HEK293 (cell line): ENCODE measurements at regions not wholly inside any gene's neighbourhood (a gene's known extent, or its start where the extent isn't known, plus 50 kb on each side); places are given as distances from the start of the nearest gene placed in this dataset.

Experiments
- CTCF ChIA-PET: fragments of 350-600 bp; formaldehyde crosslinking; extraction: SDS; loops from one replicate; lab custom pipeline; 2021; ENCODE audit warnings: antibody characterized with exemption; lab: Yijun Ruan, JAX
- POLR2A ChIA-PET: fragments of 300-600 bp; formaldehyde crosslinking; extraction: SDS; loops from one replicate; lab custom pipeline; 2020; ENCODE audit warnings: antibody characterized with exemption, inconsistent platforms; lab: Yijun Ruan, JAX
- H3K27ac ChIP-seq: fragments of 200-500 bp; sonication (Bioruptor generic); 2 replicates; pipeline ENCODE4 v1.5.1; 2014; ENCODE audit warnings: low read depth, low read length, control low read depth, inconsistent platforms; ENCODE audit errors: extremely low read depth
- H3K36me3 ChIP-seq, 2 experiments: fragments of 200-500 bp in 1 of 2; sonication (Bioruptor generic) in 1 of 2; 1 replicate in 1 of 2; 2 replicates in 1 of 2; pipeline ENCODE4 v1.5.1; 2014 to 2017; ENCODE audit warnings: inconsistent platforms in 2 of 2, low read length in 2 of 2; ENCODE audit not compliant: control insufficient read depth in 2 of 2, insufficient read depth in 1 of 2
- H3K4me1 ChIP-seq: fragments of 200-500 bp; sonication (Bioruptor generic); 2 replicates; pipeline ENCODE4 v1.5.1; 2014; ENCODE audit warnings: mild to moderate bottlenecking, low read length, inconsistent platforms; ENCODE audit not compliant: control insufficient read depth, insufficient read depth
- H3K4me3 ChIP-seq: 2 replicates; pipeline ENCODE4 v1.5.1; 2011; ENCODE audit warnings: low read depth, mild to moderate bottlenecking, control low read depth, low read length, moderate library complexity
- H3K9me3 ChIP-seq: fragments of 200-500 bp; sonication (Bioruptor generic); 2 replicates; pipeline ENCODE4 v1.5.1; 2014; ENCODE audit warnings: low read depth, low read length, inconsistent platforms; ENCODE audit not compliant: control insufficient read depth, insufficient read depth
- FEZF1 ChIP-seq: fragments of 450-650 bp; formaldehyde crosslinking; IDR thresholded peaks from 2 replicates; pipeline ENCODE4 v1.5.1; 2016; ENCODE audit warnings: missing biosample characterization, missing genetic modification characterization
- GLIS1 ChIP-seq: fragments of 450-650 bp; formaldehyde crosslinking; IDR thresholded peaks from 2 replicates; pipeline ENCODE4 v1.5.1; 2016; ENCODE audit warnings: missing biosample characterization, missing genetic modification characterization
- KLF16 ChIP-seq: fragments of 450-650 bp; formaldehyde crosslinking; IDR thresholded peaks from 2 replicates; pipeline ENCODE4 v1.5.1; 2017; ENCODE audit warnings: missing biosample characterization, missing genetic modification characterization
- OSR2 ChIP-seq: fragments of 450-650 bp; formaldehyde crosslinking; IDR thresholded peaks from 2 replicates; pipeline ENCODE4 v1.5.1; 2016; ENCODE audit warnings: missing biosample characterization, missing genetic modification characterization
- REPIN1 ChIP-seq: fragments of 450-650 bp; formaldehyde crosslinking; IDR thresholded peaks from 2 replicates; pipeline ENCODE4 v1.5.1; 2017; ENCODE audit warnings: missing biosample characterization, missing genetic modification characterization, low read depth
- TRIM28 ChIP-seq: IDR thresholded peaks from 2 replicates; pipeline ENCODE4 v1.6.1; 2011; ENCODE audit warnings: low read length, control low read depth, borderline replicate concordance
- ZBTB7A ChIP-seq: fragments of 450-650 bp; formaldehyde crosslinking; IDR thresholded peaks from 2 replicates; pipeline ENCODE4 v1.5.1; 2016; ENCODE audit warnings: low read depth, missing biosample characterization, missing genetic modification characterization
- ZNF155 ChIP-seq: fragments of 450-650 bp; formaldehyde crosslinking; IDR thresholded peaks from 2 replicates; pipeline ENCODE4 v1.5.1; 2016; ENCODE audit warnings: missing biosample characterization, missing genetic modification characterization
- ZNF23 ChIP-seq: fragments of 450-650 bp; formaldehyde crosslinking; IDR thresholded peaks from 2 replicates; pipeline ENCODE4 v1.5.1; 2016; ENCODE audit warnings: missing biosample characterization, missing genetic modification characterization, borderline replicate concordance
- ZNF391 ChIP-seq: fragments of 450-650 bp; formaldehyde crosslinking; IDR thresholded peaks from 2 replicates; pipeline ENCODE4 v1.5.1; 2016; ENCODE audit warnings: low read depth, missing biosample characterization, missing genetic modification characterization, borderline replicate concordance
- ZNF416 ChIP-seq: fragments of 450-650 bp; formaldehyde crosslinking; IDR thresholded peaks from 2 replicates; pipeline ENCODE4 v1.5.1; 2016; ENCODE audit warnings: missing biosample characterization, missing genetic modification characterization
- ZNF501 ChIP-seq: fragments of 450-650 bp; formaldehyde crosslinking; IDR thresholded peaks from 2 replicates; pipeline ENCODE4 v1.5.1; 2016; ENCODE audit warnings: missing biosample characterization, missing genetic modification characterization
- ZNF707 ChIP-seq: fragments of 450-650 bp; formaldehyde crosslinking; IDR thresholded peaks from 2 replicates; pipeline ENCODE4 v1.5.1; 2016; ENCODE audit warnings: missing biosample characterization, missing genetic modification characterization
- ZNF785 ChIP-seq: fragments of 450-650 bp; formaldehyde crosslinking; IDR thresholded peaks from 2 replicates; pipeline ENCODE4 v1.5.1; 2016; ENCODE audit warnings: missing biosample characterization, missing genetic modification characterization
- ZNF830 ChIP-seq: fragments of 450-650 bp; IDR thresholded peaks from 2 replicates; pipeline ENCODE4 v1.5.0; 2018; ENCODE audit warnings: missing biosample characterization, missing genetic modification characterization, low read depth, mild to moderate bottlenecking, moderate library complexity
- ZSCAN23 ChIP-seq: fragments of 450-650 bp; formaldehyde crosslinking; IDR thresholded peaks from 2 replicates; pipeline ENCODE4 v1.5.1; 2016; ENCODE audit warnings: missing biosample characterization, missing genetic modification characterization
- TF ChIP-seq, protein P1 (sequence below): fragments of 450-650 bp; formaldehyde crosslinking; IDR thresholded peaks from 2 replicates; pipeline ENCODE4 v1.5.1; 2016; ENCODE audit warnings: missing biosample characterization, missing genetic modification characterization
- TF ChIP-seq, protein P2 (sequence below): fragments of 450-650 bp; formaldehyde crosslinking; IDR thresholded peaks from 2 replicates; pipeline ENCODE4 v1.5.1; 2016; ENCODE audit warnings: missing biosample characterization, missing genetic modification characterization
- TF ChIP-seq, protein P3 (sequence below): fragments of 450-650 bp; formaldehyde crosslinking; IDR thresholded peaks from 2 replicates; pipeline ENCODE4 v1.5.1; 2016; ENCODE audit warnings: missing biosample characterization, missing genetic modification characterization
- TF ChIP-seq, protein P4 (sequence below): fragments of 450-650 bp; formaldehyde crosslinking; IDR thresholded peaks from 2 replicates; pipeline ENCODE4 v1.5.1; 2016; ENCODE audit warnings: missing biosample characterization, missing genetic modification characterization
- TF ChIP-seq, protein P5 (sequence below): fragments of 450-650 bp; formaldehyde crosslinking; IDR thresholded peaks from 2 replicates; pipeline ENCODE4 v1.5.1; 2016; ENCODE audit warnings: missing biosample characterization, missing genetic modification characterization

DNA sequence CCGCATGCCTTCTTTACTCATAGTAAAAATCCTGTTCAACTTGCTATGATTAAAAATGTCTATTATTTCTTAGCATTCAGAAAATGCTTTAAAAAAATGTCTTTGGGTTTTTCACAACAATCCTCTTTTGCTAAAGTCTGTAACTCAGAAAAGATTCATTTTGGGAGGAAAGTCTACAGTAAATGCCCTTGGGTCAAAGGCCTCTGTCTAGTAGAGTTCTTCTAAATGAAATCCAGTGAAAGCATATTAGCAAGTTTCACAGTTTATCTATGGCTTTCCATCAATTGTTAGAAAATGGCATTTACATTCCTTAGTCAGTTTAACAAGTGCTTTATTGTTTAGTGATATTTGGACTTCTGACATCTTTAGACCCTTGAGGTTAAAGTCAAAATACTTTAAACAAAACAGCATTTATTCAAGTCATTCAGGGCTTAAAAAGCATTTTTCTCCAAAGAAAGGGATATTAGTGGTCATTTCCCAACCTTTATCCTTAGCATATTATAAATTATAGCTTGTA, 137.1 kb upstream of the TARS1 start:
- no peaks in the 10 kb centered on the region; the same call in 1 of the 2 replicates for H3K9me3 ChIP-seq
- H3K27ac ChIP-seq, result no peak overlapping the region
- H3K4me1 ChIP-seq, result peaks cover 6% of the 10 kb centered on the region
- ChIA-PET POLR2A (no interaction called here), CTCF (no interaction called here)
- no peak overlapping the region for H3K4me3 ChIP-seq
- H3K36me3 ChIP-seq, result no peaks in the 10 kb centered on the region
- no peak for TF ChIP-seq ZNF155 (tag by site-specific recombination)
- TF ChIP-seq, protein P1, sequence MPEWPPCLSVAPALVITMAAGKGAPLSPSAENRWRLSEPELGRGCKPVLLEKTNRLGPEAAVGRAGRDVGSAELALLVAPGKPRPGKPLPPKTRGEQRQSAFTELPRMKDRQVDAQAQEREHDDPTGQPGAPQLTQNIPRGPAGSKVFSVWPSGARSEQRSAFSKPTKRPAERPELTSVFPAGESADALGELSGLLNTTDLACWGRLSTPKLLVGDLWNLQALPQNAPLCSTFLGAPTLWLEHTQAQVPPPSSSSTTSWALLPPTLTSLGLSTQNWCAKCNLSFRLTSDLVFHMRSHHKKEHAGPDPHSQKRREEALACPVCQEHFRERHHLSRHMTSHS (tag by site-specific recombination), result no peak
- TF ChIP-seq, protein P2, sequence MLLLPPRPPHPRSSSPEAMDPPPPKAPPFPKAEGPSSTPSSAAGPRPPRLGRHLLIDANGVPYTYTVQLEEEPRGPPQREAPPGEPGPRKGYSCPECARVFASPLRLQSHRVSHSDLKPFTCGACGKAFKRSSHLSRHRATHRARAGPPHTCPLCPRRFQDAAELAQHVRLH (tag by site-specific recombination), result no peak
- TF ChIP-seq GLIS1 (tag by site-specific recombination), result no peak
- TF ChIP-seq ZNF23, result no peak

DNA sequence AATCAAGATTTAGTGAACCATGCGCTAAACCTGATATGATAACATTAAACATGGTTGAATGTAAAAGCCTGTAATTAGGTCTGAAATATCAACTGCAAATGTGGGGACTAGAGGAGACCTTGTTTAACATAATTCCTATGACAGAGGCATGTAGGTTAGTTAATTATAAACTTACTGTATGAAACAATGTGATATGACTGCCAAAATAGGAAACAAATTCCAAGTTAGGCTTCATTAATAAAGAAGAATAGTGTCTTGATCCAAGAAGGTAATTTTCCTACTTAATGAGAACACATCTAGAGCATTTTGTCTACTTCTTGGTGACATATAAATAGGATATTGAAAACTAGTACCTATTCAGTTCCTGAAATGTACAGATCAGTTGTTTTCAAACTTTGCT, 136.2 kb upstream of the TARS1 start:
- CTCF ChIA-PET, result no interaction called here
- no peaks in the 10 kb centered on the region; the same call in 1 of the 2 replicates for H3K9me3 ChIP-seq
- peaks cover 1% of the 10 kb centered on the region for H3K4me1 ChIP-seq
- TF ChIP-seq FEZF1 (tag by site-specific recombination), result no peak
- no peak for TF ChIP-seq KLF16 (tag by site-specific recombination)
- no peak for TF ChIP-seq OSR2
- TF ChIP-seq TRIM28, result no peak
- no peak for TF ChIP-seq ZSCAN23 (tag by site-specific recombination)
- no peak for TF ChIP-seq ZNF707 (tag by site-specific recombination)
- no peak for TF ChIP-seq ZNF391 (tag by site-specific recombination)
- no peak for TF ChIP-seq ZNF501 (tag by site-specific recombination)
- H3K27ac ChIP-seq, result no peak overlapping the region
- H3K4me3 ChIP-seq, result no peak overlapping the region
- no peaks in the 10 kb centered on the region for H3K36me3 ChIP-seq
- POLR2A ChIA-PET, result no interaction called here

DNA sequence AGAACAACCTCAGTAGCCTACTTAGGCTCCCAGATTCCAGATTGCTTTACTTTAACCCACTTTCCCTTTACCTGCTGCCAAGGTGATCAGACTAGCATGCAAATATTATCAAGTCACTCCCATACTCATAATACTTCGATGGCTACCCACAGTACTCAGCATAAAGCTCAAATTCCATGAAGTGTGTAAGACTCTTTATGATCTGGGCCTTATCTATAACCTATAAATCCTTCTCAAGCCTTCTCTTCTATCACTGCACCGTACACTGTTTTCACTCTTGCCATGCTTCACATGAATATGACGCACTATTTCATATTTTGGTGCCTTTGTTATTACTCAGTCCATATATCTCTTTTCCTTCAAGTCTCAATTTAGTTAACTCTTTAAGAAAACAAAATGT, 135.2 kb upstream of the TARS1 start:
- no peaks in the 10 kb centered on the region for H3K4me1 ChIP-seq
- no peaks in the 10 kb centered on the region; the same call in 1 of the 2 replicates for H3K9me3 ChIP-seq
- POLR2A ChIA-PET, result no interaction called here
- CTCF ChIA-PET, result no interaction called here
- no peaks in the 10 kb centered on the region for H3K36me3 ChIP-seq
- TF ChIP-seq, protein P3, sequence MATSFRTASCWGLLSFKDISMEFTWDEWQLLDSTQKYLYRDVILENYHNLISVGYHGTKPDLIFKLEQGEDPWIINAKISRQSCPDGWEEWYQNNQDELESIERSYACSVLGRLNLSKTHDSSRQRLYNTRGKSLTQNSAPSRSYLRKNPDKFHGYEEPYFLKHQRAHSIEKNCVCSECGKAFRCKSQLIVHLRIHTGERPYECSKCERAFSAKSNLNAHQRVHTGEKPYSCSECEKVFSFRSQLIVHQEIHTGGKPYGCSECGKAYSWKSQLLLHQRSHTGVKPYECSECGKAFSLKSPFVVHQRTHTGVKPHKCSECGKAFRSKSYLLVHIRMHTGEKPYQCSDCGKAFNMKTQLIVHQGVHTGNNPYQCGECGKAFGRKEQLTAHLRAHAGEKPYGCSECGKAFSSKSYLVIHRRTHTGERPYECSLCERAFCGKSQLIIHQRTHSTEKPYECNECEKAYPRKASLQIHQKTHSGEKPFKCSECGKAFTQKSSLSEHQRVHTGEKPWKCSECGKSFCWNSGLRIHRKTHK (tag by site-specific recombination), result no peak
- TF ChIP-seq ZNF785 (tag by site-specific recombination) (no peak), ZBTB7A (tag by site-specific recombination) (no peak), ZNF416 (tag by site-specific recombination) (no peak), ZNF830 (tag by site-specific recombination) (no peak), REPIN1 (tag by site-specific recombination) (no peak)
- TF ChIP-seq, protein P4, sequence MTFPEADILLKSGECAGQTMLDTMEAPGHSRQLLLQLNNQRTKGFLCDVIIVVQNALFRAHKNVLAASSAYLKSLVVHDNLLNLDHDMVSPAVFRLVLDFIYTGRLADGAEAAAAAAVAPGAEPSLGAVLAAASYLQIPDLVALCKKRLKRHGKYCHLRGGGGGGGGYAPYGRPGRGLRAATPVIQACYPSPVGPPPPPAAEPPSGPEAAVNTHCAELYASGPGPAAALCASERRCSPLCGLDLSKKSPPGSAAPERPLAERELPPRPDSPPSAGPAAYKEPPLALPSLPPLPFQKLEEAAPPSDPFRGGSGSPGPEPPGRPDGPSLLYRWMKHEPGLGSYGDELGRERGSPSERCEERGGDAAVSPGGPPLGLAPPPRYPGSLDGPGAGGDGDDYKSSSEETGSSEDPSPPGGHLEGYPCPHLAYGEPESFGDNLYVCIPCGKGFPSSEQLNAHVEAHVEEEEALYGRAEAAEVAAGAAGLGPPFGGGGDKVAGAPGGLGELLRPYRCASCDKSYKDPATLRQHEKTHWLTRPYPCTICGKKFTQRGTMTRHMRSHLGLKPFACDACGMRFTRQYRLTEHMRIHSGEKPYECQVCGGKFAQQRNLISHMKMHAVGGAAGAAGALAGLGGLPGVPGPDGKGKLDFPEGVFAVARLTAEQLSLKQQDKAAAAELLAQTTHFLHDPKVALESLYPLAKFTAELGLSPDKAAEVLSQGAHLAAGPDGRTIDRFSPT (tag by site-specific recombination), result no peak
- TF ChIP-seq, protein P5, sequence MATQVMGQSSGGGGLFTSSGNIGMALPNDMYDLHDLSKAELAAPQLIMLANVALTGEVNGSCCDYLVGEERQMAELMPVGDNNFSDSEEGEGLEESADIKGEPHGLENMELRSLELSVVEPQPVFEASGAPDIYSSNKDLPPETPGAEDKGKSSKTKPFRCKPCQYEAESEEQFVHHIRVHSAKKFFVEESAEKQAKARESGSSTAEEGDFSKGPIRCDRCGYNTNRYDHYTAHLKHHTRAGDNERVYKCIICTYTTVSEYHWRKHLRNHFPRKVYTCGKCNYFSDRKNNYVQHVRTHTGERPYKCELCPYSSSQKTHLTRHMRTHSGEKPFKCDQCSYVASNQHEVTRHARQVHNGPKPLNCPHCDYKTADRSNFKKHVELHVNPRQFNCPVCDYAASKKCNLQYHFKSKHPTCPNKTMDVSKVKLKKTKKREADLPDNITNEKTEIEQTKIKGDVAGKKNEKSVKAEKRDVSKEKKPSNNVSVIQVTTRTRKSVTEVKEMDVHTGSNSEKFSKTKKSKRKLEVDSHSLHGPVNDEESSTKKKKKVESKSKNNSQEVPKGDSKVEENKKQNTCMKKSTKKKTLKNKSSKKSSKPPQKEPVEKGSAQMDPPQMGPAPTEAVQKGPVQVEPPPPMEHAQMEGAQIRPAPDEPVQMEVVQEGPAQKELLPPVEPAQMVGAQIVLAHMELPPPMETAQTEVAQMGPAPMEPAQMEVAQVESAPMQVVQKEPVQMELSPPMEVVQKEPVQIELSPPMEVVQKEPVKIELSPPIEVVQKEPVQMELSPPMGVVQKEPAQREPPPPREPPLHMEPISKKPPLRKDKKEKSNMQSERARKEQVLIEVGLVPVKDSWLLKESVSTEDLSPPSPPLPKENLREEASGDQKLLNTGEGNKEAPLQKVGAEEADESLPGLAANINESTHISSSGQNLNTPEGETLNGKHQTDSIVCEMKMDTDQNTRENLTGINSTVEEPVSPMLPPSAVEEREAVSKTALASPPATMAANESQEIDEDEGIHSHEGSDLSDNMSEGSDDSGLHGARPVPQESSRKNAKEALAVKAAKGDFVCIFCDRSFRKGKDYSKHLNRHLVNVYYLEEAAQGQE (tag by site-specific recombination), result no peak
- H3K4me3 ChIP-seq, result no peak overlapping the region
- no peak overlapping the region for H3K27ac ChIP-seq
